Stimulated activated CD8-positive, alpha-beta memory T cell treated with anti-CD3 and anti-CD28 coated beads, Interleukin-4, amount 100 ng/mL, for 1 hour (primary cell): ENCODE measurements at regions not wholly inside any gene's neighbourhood (a gene's known extent, or its start where the extent isn't known, plus 50 kb on each side); places are given as distances from the start of the nearest gene placed in this dataset.
"Not testable (repeated sequence)": the region's sequence is repeated elsewhere in the genome, so short reads cannot be mapped to it uniquely, and the experiment has no call there.

ENCODE experiments used
- DNase-seq, 2 donors: peaks; one replicate each; pipeline ENCODE4 v3.0.0-alpha.2; 2020; ENCODE audit warnings: low read depth in 2 of 2, low spot score in 1 of 2

DNA sequence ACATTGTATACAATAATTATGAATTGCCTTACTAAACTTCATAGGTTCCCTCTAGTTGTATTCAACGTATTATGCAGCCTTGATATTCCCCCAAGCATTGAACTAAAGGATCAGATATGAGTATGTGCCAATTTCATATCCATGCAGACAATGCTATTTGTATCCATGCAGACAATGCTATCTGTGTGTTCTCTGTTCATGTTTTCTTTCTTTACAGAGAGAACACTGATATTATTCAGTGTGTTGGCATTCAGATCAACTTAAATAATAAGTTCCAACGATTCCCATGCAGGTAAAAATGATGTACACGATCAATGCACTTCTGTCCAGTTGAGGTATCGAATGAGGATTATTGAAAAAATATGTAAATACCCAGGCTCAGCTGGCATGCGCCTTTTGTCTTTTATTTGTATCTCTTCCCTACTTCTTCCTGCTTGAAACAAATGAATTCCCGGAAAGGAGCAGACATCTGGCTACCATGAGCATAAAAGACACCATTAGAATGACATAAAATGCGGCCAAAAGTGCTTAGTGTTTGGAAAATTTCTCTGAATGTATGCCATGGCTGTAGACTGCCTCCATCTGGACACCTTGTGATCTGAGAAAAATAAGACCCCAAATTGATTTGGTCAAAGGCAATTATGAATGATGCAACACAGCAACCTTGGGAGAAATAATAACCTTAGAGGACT, 731.5 kb downstream of the SLITRK1 start:
- no peak for DNase-seq

GRCh38 chr13:83136660-83137059, 745.6 kb downstream of the SLITRK1 start:
- no peak for DNase-seq

GRCh38 chr13:83125791-83126190, 756.5 kb downstream of the SLITRK1 start:
- DNase-seq = no peak

DNA sequence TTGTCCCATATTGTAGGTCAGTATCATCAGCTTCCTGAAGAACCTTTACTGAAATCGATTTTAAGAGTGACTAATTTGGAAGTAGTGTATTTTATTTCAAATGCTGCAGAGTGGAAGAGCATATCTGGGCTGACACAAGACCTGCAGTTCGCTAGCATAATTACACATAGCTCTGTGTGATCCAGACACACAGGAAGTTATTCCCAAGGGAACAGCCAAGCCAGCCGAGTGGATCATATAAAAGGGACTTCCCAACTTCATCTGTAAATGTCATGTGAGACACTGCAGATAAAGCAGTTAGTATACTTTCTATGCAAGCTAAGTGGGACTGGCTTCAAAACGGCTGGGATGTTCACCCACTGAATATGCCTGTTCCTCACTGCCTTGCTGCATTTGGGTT, 760.4 kb downstream of the SLITRK1 start:
- no peak for DNase-seq

DNA sequence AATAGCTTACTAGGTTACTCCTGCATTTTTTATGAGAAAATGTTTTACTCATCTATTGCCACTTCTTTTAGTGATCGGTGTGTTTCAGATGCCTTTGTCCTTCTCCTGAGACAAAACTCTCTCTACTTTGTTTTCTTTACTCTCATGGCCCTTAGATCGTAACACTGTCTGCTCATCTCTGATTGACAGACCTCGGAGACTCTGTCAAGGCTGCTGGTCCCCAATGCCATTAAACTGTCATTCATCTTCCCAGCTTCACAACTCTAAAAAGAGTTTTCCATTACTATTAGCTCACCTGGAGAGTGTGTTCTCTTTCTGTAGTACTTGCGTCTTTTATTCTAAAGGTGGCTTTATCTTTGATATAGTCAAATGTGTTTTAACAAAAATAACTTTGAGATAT, 765.2 kb downstream of the SLITRK1 start:
- no peak for DNase-seq

DNA sequence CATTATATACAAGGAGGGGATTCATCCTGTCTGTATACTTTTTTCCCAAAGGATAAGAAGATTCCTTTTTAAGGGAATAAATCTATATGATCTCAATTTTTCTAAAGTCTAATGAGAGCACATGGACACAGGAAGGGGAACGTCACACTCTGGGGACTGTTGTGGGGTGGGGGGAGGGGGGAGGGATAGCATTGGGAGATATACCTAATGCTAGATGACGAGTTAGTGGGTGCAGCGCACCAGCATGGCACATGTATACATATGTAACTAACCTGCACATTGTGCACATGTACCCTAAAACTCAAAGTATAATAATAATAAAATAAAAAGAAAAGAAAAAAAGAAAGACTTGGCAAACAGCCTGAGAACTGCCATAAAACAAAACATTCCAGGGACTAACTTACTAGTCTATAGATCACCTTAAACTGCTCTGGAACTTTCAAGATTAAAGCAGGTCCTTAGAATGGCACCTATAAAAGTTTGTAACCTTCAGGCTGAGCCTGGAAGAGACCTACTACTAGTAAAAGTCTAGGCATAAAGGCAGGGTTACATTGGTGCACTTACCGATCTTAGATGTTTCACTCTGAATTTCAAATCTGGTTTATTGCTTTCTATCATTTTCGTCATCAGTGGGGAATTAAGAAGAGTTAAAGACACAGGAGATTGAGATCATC, 780.6 kb downstream of the SLITRK1 start:
- DNase-seq = not testable (repeated sequence)

DNA sequence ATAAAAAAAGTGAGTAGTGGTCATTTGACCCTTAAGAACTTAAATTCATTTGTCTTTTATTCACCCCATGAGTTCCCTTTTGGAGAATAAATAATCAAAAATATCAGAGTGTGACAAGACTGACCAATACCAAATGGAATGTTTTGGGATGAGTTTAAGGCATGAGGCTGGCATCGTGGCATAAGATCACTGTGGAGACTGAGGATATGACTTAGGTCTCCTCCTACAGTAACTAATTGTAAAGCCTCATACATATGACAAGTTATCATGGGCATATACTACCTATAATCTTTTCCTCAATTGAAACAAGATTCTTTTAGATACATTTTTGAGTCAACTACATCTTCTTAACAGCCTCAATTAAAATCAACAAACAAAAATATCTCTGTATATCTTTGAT, 782.0 kb downstream of the SLITRK1 start:
- DNase-seq = no peak

GRCh38 chr13:83088858-83089257, 793.4 kb downstream of the SLITRK1 start:
- no peak for DNase-seq

DNA sequence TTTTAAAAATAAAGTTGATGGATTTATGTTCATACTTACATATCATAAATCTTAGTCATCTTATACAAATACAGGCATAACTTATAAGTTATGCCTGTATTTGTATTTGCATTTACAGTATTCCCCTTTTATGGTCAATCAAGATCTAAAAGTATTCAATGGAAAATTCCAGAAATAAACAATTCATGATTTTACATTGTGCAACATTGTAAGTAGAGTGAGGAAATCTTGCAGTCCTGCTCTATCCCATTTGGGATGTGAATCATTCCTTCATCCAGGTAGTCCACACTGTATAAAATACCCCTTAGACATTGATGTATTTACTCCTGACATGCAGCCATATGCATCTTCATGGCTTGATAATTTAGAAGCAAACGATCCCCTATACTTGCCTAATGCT, 795.3 kb downstream of the SLITRK1 start:
- no peak for DNase-seq

DNA sequence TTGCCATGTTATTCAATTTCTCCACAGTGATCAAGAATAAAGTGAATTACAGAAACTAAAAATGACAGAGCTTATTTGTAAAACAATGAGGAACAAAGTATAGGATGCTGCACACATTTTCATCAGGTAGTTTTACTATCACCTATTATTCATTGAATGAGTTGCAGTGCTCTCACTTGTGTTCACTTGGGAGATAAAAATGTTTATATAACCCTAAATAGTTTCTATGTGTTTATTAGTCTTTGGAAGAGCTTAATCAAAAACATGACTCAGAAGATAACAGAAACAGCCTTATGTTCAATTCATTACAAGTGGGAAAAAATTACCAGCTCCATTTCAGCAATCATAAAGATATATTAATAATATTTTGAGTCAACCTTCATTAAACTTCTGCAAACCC, 796.2 kb downstream of the SLITRK1 start:
- DNase-seq = no peak

DNA sequence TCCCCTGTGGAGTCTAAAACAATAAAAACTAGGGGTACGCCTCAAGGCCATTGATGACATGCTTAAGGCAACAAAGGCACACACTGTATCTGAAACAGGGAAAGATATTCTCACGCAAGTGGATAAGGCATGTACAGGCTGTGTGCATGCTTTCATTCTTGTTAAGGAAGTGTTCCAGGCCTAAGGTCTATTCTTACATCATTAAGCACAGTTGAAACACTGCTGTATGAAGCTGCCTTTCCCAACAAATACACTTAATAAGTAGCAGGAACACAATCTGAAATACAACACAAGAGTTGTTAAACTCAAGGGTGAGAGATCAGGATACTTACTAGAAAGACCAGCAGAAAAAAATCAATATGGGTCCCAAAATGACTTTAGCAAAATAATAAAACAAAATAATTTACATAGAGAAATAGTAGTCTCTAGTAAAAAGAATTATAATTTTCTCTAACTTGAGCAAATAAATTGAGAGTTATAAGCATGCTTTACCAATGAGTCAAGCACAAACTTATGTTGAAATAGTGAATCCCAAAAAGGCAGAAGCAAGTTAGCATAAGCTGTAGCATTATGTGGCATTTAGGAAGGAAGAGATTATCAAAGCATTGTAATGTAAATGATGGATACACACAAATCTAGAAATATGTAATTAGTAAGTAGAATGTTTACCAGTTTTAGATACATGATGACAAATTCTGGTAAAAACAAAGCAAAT, 796.9 kb downstream of the SLITRK1 start:
- no peak for DNase-seq

DNA sequence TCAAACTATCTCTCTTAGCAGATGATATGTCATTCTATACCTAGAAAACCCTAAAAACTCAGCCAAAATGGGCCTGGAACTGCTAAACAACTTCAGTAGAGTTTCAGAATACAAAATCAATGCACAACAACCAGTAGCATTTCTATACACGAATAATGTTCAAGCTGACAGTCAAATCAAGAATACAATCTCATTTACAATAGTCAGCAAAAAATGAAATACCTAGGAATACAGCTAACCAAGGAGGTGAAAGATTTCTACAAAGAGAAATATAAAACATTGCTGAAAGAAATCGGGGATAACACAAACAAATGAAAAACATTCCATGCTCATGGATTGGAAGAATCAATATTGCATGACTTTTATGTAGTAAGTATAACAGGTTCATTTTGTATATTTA, 804.8 kb downstream of the SLITRK1 start:
- no peak for DNase-seq

GRCh38 chr13:83073930-83074329, 808.3 kb downstream of the SLITRK1 start:
- DNase-seq = not testable (repeated sequence)

DNA sequence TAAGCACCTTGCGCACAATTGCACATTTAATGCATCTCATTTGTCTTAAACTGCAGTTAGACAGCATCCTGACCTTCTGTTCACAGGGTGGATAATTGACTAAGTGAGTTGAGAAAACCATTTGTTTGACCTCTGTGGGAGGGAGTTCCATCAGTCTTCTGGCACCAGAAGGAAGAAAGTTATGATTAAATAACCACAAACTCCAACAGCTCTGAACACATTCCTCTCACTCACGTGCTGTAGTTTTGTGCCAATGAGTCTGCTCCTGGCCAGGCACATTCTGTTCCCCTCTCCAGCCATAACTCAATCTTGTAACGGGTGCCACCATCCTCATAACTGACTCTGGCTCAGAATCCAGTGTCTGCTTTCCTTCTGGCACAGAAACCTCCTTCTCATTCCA, 817.2 kb downstream of the SLITRK1 start:
- DNase-seq = no peak

GRCh38 chr13:83057119-83057518, 825.2 kb downstream of the SLITRK1 start:
- no peak for DNase-seq

GRCh38 chr13:83056269-83056668, 826.0 kb downstream of the SLITRK1 start:
- no peak for DNase-seq

- DNase-seq = no peak
Observed at GRCh38 chr13:83048419-83048818, 833.9 kb downstream of the SLITRK1 start.

DNA sequence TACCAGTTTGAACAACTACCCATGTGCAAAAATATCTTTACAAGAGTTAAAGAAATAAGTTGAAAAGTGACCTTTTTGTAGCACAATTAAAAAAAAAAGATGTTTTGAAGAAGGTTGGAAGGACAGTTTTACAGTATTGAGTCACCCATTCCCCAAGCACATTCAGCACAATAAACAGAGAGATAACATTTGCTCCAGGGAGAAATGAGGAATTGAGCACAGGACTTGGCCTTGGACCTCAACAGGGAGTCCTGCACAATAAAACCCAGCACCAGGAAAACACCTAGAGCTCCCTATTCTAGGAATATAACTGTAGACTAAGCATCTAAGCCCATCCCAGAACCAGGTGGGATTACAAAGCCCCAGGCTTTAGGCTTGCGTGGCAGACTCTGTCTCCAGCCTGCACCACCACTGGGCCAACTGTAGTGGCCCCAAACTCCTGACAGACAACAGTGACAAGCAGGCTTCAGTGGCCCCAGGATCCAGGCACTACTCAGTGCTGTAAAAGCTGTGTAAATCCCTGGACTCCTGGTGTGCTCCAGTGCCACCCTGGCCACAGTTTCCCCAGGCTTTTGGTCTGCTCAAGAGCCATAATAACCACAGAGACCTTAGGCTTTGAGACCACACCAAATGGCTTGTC, 857.2 kb downstream of the SLITRK1 start:
- no peak for DNase-seq

DNA sequence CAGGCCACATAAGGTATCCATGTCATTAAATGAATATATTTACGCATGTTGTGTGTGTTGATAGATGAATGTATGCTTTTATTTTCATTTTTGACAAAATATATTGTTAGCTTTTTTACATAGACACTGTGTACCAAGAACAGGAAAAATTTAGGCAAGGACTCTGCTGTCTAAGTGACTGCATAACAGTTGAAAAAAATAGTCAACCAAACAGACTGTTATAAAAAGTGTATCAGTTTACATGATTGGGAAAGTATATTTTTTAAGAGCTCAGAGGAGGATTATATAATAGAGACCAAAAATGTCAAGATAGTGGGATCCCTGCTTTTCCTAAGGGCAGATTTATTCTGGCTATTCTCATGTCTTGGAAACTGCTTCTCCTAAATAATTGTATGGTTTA, 858.0 kb downstream of the SLITRK1 start:
- no peak for DNase-seq

- no peak for DNase-seq
Observed at GRCh38 chr13:83019986-83020385, 862.3 kb downstream of the SLITRK1 start.

DNA sequence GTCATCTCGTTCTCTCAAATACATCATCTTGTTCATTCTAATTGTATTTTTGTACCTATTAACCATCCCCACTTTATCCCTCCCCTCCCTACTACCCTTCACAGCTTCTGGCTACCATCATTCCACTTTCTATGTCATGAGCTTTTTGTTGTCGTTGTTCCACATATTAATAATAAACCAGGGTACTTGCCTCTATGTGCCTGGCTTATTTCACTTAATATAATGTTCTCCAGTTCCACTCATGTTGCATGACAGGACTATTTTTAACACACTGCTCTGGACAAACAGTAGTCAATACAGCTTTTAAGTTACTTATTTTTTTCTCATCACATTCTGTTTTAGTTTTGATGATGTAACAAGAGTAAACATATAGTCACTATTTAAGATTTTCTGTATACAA, 872.3 kb downstream of the SLITRK1 start:
- no peak for DNase-seq
